ENCODE measurements at regions not wholly inside any gene's neighbourhood (a gene's known extent, or its start where the extent isn't known, plus 50 kb on each side); places are given as distances from the start of the nearest gene placed in this dataset.

- Histone ChIP-seq H3K27me3 (no peaks in the 10 kb centered on the region), H3K36me3 (no peaks in the 10 kb centered on the region), H3K4me1 (no peaks in the 10 kb centered on the region), H3K9me3 (no peaks in the 10 kb centered on the region), H3K4me3 (ENCODE audit: low read depth, low read length) (no peak overlapping the region)
- no peak for TF ChIP-seq CTCF (IDR thresholded peaks at IDR 0.05; ENCODE audit: low read depth, low read length)
- DNase-seq, result no peak
These were observed 855.9 kb downstream of the MCTP2 start for GRCh38 chr15:95087253-95087609.

- Histone ChIP-seq H3K4me3 (ENCODE audit: low read depth, low read length) (no peak overlapping the region), H3K4me1 (no peaks in the 10 kb centered on the region), H3K27me3 (no peaks in the 10 kb centered on the region), H3K9me3 (no peaks in the 10 kb centered on the region), H3K36me3 (no peaks in the 10 kb centered on the region)
- DNase-seq, result no peak
- TF ChIP-seq CTCF (IDR thresholded peaks at IDR 0.05; ENCODE audit: low read depth, low read length), result no peak
These were observed 860.1 kb downstream of the MCTP2 start for GRCh38 chr15:95091444-95091843.

DNA sequence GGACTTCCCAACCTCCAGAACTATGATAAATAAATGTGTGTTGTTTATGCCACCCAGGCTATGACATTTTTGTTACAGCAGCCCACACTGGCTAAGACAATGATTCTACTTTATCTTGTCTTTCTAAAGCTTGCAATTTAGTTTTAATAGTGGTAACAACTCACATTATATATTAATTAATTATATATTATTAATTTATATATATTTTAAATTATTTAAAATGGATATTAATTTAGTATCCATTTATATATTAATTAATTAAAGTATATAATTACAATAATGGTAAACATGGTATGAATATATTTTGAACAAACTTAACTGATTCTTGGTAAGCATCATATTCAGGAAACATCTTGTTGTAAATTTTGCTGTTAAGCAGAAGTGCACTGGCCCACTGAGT is 863.9 kb downstream of the MCTP2 start:
- H3K27me3 ChIP-seq, result no peaks in the 10 kb centered on the region
- no peaks in the 10 kb centered on the region for H3K4me1 ChIP-seq
- H3K9me3 ChIP-seq, result no peaks in the 10 kb centered on the region
- H3K36me3 ChIP-seq, result no peaks in the 10 kb centered on the region
- TF ChIP-seq CTCF (IDR thresholded peaks at IDR 0.05; ENCODE audit: low read depth, low read length), result no peak
- no peak overlapping the region for H3K4me3 ChIP-seq (ENCODE audit: low read depth, low read length)
- no peak for DNase-seq

DNA sequence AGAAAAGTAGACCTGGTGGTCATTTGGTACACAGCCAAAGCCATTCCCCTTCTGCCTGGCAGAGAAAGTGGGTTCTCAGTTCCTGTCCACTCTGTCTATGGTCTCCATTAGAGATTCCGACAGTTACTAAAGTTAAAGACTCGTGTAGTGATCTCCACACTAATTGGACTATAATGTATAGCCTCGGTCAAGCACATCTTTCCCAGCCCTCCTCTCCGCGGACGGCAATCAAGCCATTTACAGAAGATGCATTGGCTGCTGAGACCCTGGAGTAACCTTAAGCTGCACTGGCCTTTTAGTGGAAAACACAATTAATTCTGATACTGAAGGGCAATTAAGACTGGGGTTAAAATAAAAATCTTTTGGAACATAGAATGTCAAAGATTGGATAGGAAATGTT is 865.3 kb downstream of the MCTP2 start:
- Histone ChIP-seq H3K27me3 (no peaks in the 10 kb centered on the region), H3K4me1 (no peaks in the 10 kb centered on the region), H3K4me3 (ENCODE audit: low read depth, low read length) (no peak overlapping the region), H3K36me3 (no peaks in the 10 kb centered on the region), H3K9me3 (no peaks in the 10 kb centered on the region)
- TF ChIP-seq CTCF (IDR thresholded peaks at IDR 0.05; ENCODE audit: low read depth, low read length), result no peak
- no peak for DNase-seq

GRCh38 chr15:95097361-95097760 is 866.0 kb downstream of the MCTP2 start:
- TF ChIP-seq CTCF (IDR thresholded peaks at IDR 0.05; ENCODE audit: low read depth, low read length), result no peak
- no peak for DNase-seq
- Histone ChIP-seq H3K27me3 (no peaks in the 10 kb centered on the region), H3K4me3 (ENCODE audit: low read depth, low read length) (no peak overlapping the region), H3K36me3 (no peaks in the 10 kb centered on the region), H3K9me3 (no peaks in the 10 kb centered on the region), H3K4me1 (no peaks in the 10 kb centered on the region)

GRCh38 chr15:95105229-95105628 is 873.9 kb downstream of the MCTP2 start:
- DNase-seq, result no peak
- no peak for TF ChIP-seq CTCF (IDR thresholded peaks at IDR 0.05; ENCODE audit: low read depth, low read length)
- Histone ChIP-seq H3K4me3 (ENCODE audit: low read depth, low read length) (no peak overlapping the region), H3K36me3 (no peaks in the 10 kb centered on the region), H3K4me1 (no peaks in the 10 kb centered on the region), H3K27me3 (no peaks in the 10 kb centered on the region), H3K9me3 (no peaks in the 10 kb centered on the region)
